GM12878 (cell line): ENCODE measurements at regions not wholly inside any gene's neighbourhood (a gene's known extent, or its start where the extent isn't known, plus 50 kb on each side); places are given as distances from the start of the nearest gene placed in this dataset.

ENCODE experiments used
- CBX5 ChIP-seq: sonication (generic); IDR thresholded peaks from 2 replicates; pipeline ENCODE4 v1.6.1; 2016; ENCODE audit warnings: low read depth, moderate library complexity, mild to moderate bottlenecking, inconsistent platforms
- GATAD2B ChIP-seq: fragments of 450-650 bp; conservative IDR thresholded peaks from 2 replicates; pipeline ENCODE4 v1.6.1; 2017; ENCODE audit warnings: low read depth, mild to moderate bottlenecking, moderate library complexity
- RBBP5 ChIP-seq: fragments of 200-600 bp; sonication (generic); conservative IDR thresholded peaks from 2 replicates; pipeline ENCODE4 v1.6.1; 2016
- TAF1 ChIP-seq: IDR thresholded peaks from 2 replicates; pipeline ENCODE4 v1.6.1; 2011; ENCODE audit warnings: mild to moderate bottlenecking, low read depth, low read length, borderline replicate concordance

DNA sequence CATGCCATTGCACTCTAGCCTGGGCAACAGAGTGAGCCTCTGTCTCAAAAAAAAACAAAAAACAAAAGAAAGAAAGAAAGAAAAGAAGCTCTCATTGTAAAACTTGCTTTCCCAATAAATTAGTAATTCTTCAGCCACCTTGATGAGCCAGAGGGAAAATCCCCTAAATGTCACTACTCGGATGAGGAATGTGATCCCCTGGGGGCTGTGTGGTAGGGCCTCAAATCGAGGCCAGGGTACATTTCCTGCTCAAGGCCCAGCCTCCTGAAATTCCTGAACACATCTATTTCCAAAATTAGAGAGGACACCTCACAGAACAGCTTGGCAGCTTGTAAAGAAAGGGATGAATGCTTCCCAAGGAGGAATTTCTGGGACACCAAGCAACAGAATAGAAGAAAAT, 147.1 kb upstream of the SESN3 start:
- TF ChIP-seq RBBP5 (no peak), GATAD2B (no peak), TAF1 (no peak), CBX5 (no peak)
